ENCODE measurements at regions not wholly inside any gene's neighbourhood (a gene's known extent, or its start where the extent isn't known, plus 50 kb on each side); places are given as distances from the start of the nearest gene placed in this dataset.

- TF ChIP-seq EZH2 (IDR thresholded peaks at IDR 0.05; ENCODE audit: low read length, missing control alignments) = no peak
- TF ChIP-seq CTCF (conservative IDR thresholded peaks at IDR 0.05 in 1 of 2, IDR thresholded peaks at IDR 0.05 in 1 of 2; ENCODE audit: low read depth in 1 of 2, low read length in 2 of 2) = no peak
Observed at GRCh38 chr9:113711251-113711650, 164.9 kb upstream of the ZNF618 start.

All from fibroblast of lung (primary cell).